HEK293T (cell line): ENCODE measurements at regions not wholly inside any gene's neighbourhood (a gene's known extent, or its start where the extent isn't known, plus 50 kb on each side); places are given as distances from the start of the nearest gene placed in this dataset.

ENCODE experiments used
- CTCF ChIA-PET: fragments of 350-600 bp; formaldehyde crosslinking; extraction: SDS; loops from one replicate; lab custom pipeline; 2021; ENCODE audit warnings: antibody characterized with exemption, inconsistent platforms; lab: Yijun Ruan, JAX
- POLR2A ChIA-PET: fragments of 350-600 bp; formaldehyde crosslinking; extraction: SDS; loops from one replicate; lab custom pipeline; 2020; ENCODE audit warnings: antibody characterized with exemption, inconsistent platforms; lab: Yijun Ruan, JAX
- DNase-seq: peaks from one replicate; pipeline ENCODE4 v3.0.0; 2012; ENCODE audit warnings: mixed read lengths; ENCODE audit errors: extremely low spot score
- ARNT ChIP-seq: fragments of 450-650 bp; IDR thresholded peaks from 2 replicates; pipeline ENCODE4 v1.6.1; 2017; ENCODE audit warnings: mild to moderate bottlenecking
- BHLHE40 ChIP-seq: fragments of 450-650 bp; IDR thresholded peaks from 2 replicates; pipeline ENCODE4 v1.6.1; 2016; ENCODE audit warnings: mild to moderate bottlenecking, moderate library complexity, borderline replicate concordance
- CTBP1 ChIP-seq: fragments of 450-650 bp; IDR thresholded peaks from 2 replicates; pipeline ENCODE4 v1.6.1; 2016; ENCODE audit warnings: borderline replicate concordance
- ELF4 ChIP-seq: fragments of 450-650 bp; IDR thresholded peaks from 2 replicates; pipeline ENCODE4 v1.6.1; 2017; ENCODE audit warnings: antibody characterized with exemption
- FOXA1 ChIP-seq: fragments of 450-650 bp; IDR thresholded peaks from 2 replicates; pipeline ENCODE4 v1.6.1; 2016; ENCODE audit warnings: mild to moderate bottlenecking
- FOXK2 ChIP-seq: fragments of 450-650 bp; IDR thresholded peaks from 2 replicates; pipeline ENCODE4 v1.6.1; 2016; ENCODE audit warnings: mild to moderate bottlenecking
- FOXM1 ChIP-seq: fragments of 450-650 bp; IDR thresholded peaks from 2 replicates; pipeline ENCODE4 v1.6.1; 2017; ENCODE audit warnings: mild to moderate bottlenecking, borderline replicate concordance
- HDGF ChIP-seq: fragments of 450-650 bp; IDR thresholded peaks from 2 replicates; pipeline ENCODE4 v1.6.1; 2017; ENCODE audit warnings: antibody characterized with exemption, borderline replicate concordance
- L3MBTL2 ChIP-seq: fragments of 450-650 bp; conservative IDR thresholded peaks from 2 replicates; pipeline ENCODE4 v1.6.1; 2016; ENCODE audit warnings: mild to moderate bottlenecking
- LEF1 ChIP-seq: fragments of 450-650 bp; IDR thresholded peaks from 2 replicates; pipeline ENCODE4 v1.6.1; 2017; ENCODE audit warnings: mild to moderate bottlenecking, borderline replicate concordance
- NFRKB ChIP-seq: fragments of 450-650 bp; IDR thresholded peaks from 2 replicates; pipeline ENCODE4 v1.6.1; 2016; ENCODE audit warnings: mild to moderate bottlenecking, moderate library complexity
- SP1 ChIP-seq: fragments of 450-650 bp; IDR thresholded peaks from 2 replicates; pipeline ENCODE4 v1.6.1; 2017
- SUZ12 ChIP-seq: fragments of 450-650 bp; IDR thresholded peaks from 2 replicates; pipeline ENCODE4 v1.6.1; 2016; ENCODE audit warnings: mild to moderate bottlenecking
- TARDBP ChIP-seq: fragments of 450-650 bp; IDR thresholded peaks from 2 replicates; pipeline ENCODE4 v1.6.1; 2016
- ZNF384 ChIP-seq: fragments of 450-650 bp; IDR thresholded peaks from 2 replicates; pipeline ENCODE4 v1.6.1; 2016
- TF ChIP-seq, protein P1 (sequence below): fragments of 450-650 bp; IDR thresholded peaks from 2 replicates; pipeline ENCODE4 v1.6.1; 2016

DNA sequence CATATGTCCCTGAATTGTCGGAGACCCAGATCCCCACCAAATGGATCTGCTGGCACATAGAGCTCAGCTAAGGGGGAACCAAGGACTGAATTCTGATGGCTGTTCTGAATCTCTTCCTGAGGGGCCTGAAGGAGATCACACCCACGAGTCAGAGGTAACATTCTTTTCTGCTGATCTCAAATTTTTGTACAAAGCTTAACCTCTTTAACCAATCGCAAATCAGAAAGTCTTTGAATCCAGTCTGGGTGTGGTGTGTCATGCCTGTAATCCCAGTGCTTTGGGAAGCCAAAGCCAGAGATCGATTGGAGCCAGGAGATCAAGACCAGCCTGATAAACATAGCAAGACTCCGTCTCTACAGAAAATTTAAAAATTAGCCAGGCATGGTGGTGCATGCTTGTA lies 62.8 kb upstream of the PRRC2C start:
- TF ChIP-seq, protein P1, sequence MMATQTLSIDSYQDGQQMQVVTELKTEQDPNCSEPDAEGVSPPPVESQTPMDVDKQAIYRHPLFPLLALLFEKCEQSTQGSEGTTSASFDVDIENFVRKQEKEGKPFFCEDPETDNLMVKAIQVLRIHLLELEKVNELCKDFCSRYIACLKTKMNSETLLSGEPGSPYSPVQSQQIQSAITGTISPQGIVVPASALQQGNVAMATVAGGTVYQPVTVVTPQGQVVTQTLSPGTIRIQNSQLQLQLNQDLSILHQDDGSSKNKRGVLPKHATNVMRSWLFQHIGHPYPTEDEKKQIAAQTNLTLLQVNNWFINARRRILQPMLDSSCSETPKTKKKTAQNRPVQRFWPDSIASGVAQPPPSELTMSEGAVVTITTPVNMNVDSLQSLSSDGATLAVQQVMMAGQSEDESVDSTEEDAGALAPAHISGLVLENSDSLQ = no peak
- TF ChIP-seq CTBP1 = no peak
- TF ChIP-seq ZNF384 = no peak
- no peak for TF ChIP-seq FOXK2
- TF ChIP-seq ARNT = no peak
- no peak for TF ChIP-seq LEF1
- TF ChIP-seq HDGF = no peak
- TF ChIP-seq L3MBTL2 = no peak
- no peak for TF ChIP-seq NFRKB
- no peak for TF ChIP-seq BHLHE40
- TF ChIP-seq SUZ12 = no peak
- no peak for TF ChIP-seq SP1
- TF ChIP-seq FOXM1 = no peak
- TF ChIP-seq FOXA1 = no peak
- no peak for TF ChIP-seq ELF4
- TF ChIP-seq TARDBP = no peak
- no peak for DNase-seq
- ChIA-PET CTCF (no interaction called here), POLR2A (no interaction called here)

GRCh38 chr1:171424494-171424893 lies 60.8 kb upstream of the PRRC2C start:
- no peak for DNase-seq
- ChIA-PET CTCF (interaction anchor here (0.5 kb wide), 1 partner anchor 343 kb away, joined by 5 read pairs; no protein-coding TSS in a partner anchor), POLR2A (no interaction called here)
- no peak for TF ChIP-seq ARNT
- TF ChIP-seq FOXM1 = no peak
- no peak for TF ChIP-seq BHLHE40
- TF ChIP-seq LEF1 = no peak
- no peak for TF ChIP-seq ELF4
- TF ChIP-seq L3MBTL2 = no peak
- TF ChIP-seq CTBP1 = no peak
- TF ChIP-seq FOXA1 = no peak
- no peak for TF ChIP-seq ZNF384
- no peak for TF ChIP-seq FOXK2
- no peak for TF ChIP-seq SP1
- TF ChIP-seq HDGF = no peak

- DNase-seq = no peak
- no peak for TF ChIP-seq FOXM1
- TF ChIP-seq FOXK2 = no peak
- no peak for TF ChIP-seq ARNT
- no peak for TF ChIP-seq FOXA1
- no peak for TF ChIP-seq L3MBTL2
- no peak for TF ChIP-seq TARDBP
- no peak for TF ChIP-seq LEF1
- no peak for TF ChIP-seq SUZ12
- TF ChIP-seq HDGF = no peak
- no peak for TF ChIP-seq NFRKB
- TF ChIP-seq SP1 = no peak
- TF ChIP-seq BHLHE40 = no peak
- POLR2A ChIA-PET = no interaction called here
- CTCF ChIA-PET = interaction anchor here (0.6 kb wide), 1 partner anchor 73 kb away, joined by 3 read pairs; no protein-coding TSS in a partner anchor
Observed at GRCh38 chr1:171426645-171427044, 58.7 kb upstream of the PRRC2C start.

DNA sequence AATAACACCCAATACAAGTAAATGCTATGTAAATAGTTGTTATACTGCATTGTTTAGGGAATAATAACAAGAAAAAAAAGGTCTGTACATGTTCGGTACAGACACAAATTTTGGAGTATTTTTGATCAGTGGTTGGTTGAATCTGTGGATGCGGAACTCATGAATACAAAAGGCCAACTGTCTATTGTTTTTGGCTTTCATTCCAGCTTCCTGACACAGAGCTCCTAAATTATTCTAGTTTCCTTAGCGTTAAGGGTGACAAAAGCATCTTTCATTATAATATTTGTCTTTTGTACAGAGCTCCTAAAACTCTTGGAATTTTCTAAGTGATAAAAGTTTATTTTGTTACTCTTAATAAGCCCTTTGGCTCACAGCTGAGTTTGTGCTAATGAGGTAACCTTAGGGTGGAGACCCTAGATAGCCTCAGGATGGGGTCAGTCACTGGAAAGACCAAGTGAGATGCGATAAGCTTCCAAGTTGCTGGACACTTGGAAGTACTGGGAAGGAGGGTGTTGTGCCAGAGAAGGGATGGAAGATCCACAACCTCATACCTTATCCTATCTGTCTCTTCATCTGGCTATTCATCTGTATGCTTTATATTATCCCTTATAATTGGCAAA lies 57.4 kb upstream of the PRRC2C start:
- DNase-seq = no peak
- no peak for TF ChIP-seq L3MBTL2
- TF ChIP-seq SP1 = no peak
- ChIA-PET POLR2A (no interaction called here), CTCF (no interaction called here)

GRCh38 chr1:171429137-171429536 lies 56.2 kb upstream of the PRRC2C start:
- ChIA-PET CTCF (no interaction called here), POLR2A (no interaction called here)
- DNase-seq = no peak
- TF ChIP-seq SP1 = no peak
- no peak for TF ChIP-seq LEF1
- TF ChIP-seq SUZ12 = no peak
- no peak for TF ChIP-seq FOXK2
- no peak for TF ChIP-seq BHLHE40
- TF ChIP-seq, protein P1 = no peak
- no peak for TF ChIP-seq ELF4
- no peak for TF ChIP-seq ARNT
- TF ChIP-seq CTBP1 = no peak
- TF ChIP-seq NFRKB = no peak
- TF ChIP-seq FOXM1 = no peak
- no peak for TF ChIP-seq FOXA1
- no peak for TF ChIP-seq L3MBTL2
- no peak for TF ChIP-seq HDGF
- no peak for TF ChIP-seq TARDBP
- TF ChIP-seq ZNF384 = no peak

- POLR2A ChIA-PET = no interaction called here
- CTCF ChIA-PET = no interaction called here
- no peak for DNase-seq
- TF ChIP-seq LEF1 = no peak
- TF ChIP-seq, protein P1 = no peak
- no peak for TF ChIP-seq SP1
Observed at GRCh38 chr1:171431994-171432393, 53.3 kb upstream of the PRRC2C start.
